Right atrium auricular region (tissue), 2 donors: ENCODE measurements at regions not wholly inside any gene's neighbourhood (a gene's known extent, or its start where the extent isn't known, plus 50 kb on each side); places are given as distances from the start of the nearest gene placed in this dataset.

Experiments used
- DNase-seq: peaks from one replicate; pipeline ENCODE4 v3.0.0-alpha.2; 2019; ENCODE audit warnings: low spot score
- H3K27ac ChIP-seq, 2 donors: fragments of 200-600 bp; sonication (generic); 1 replicate in 1 of 2; 2 replicates in 1 of 2; pipeline ENCODE4 v1.5.1; 2016 to 2019
- H3K27me3 ChIP-seq, 2 donors: fragments of 200-600 bp; sonication (generic); one replicate each; pipeline versions ENCODE4 v1.5.1 to v1.6.0; 2017 to 2019
- H3K36me3 ChIP-seq: fragments of 200-600 bp; sonication (generic); one replicate; pipeline ENCODE4 v1.5.1; 2016
- H3K4me1 ChIP-seq, 2 donors: fragments of 200-600 bp; sonication (generic); one replicate each; pipeline versions ENCODE4 v1.5.1 to v1.6.0; 2017 to 2019
- H3K4me3 ChIP-seq, 2 donors: fragments of 200-600 bp; sonication (generic); 1 replicate in 1 of 2; 2 replicates in 1 of 2; pipeline ENCODE4 v1.5.1; 2017 to 2019; ENCODE audit warnings: mild to moderate bottlenecking in 1 of 2, moderate library complexity in 1 of 2
- H3K9me3 ChIP-seq, 2 donors: fragments of 200-600 bp; sonication (generic); one replicate each; pipeline ENCODE4 v1.5.1; 2019
- CTCF ChIP-seq, 2 donors: fragments of 200-600 bp; sonication (generic); IDR thresholded peaks; one replicate each; pipeline ENCODE4 v1.5.1; 2019; ENCODE audit warnings: antibody characterized with exemption in 2 of 2

GRCh38 chr1:38741341-38741740, 118.2 kb downstream of the RRAGC start:
- Histone ChIP-seq H3K27ac (no peak overlapping the region), H3K4me3 (no peak overlapping the region), H3K9me3 (no peaks in the 10 kb centered on the region), H3K36me3 (no peaks in the 10 kb centered on the region), H3K27me3 (no peaks in the 10 kb centered on the region), H3K4me1 (no peaks in the 10 kb centered on the region)
- DNase-seq = no peak
- TF ChIP-seq CTCF (IDR thresholded peaks at IDR 0.05) = no peak

GRCh38 chr1:38740487-38740886, 119.1 kb downstream of the RRAGC start:
- no peak overlapping the region for H3K27ac ChIP-seq
- TF ChIP-seq CTCF (IDR thresholded peaks at IDR 0.05) = no peak
- no peak for DNase-seq
- H3K4me3 ChIP-seq = no peak overlapping the region
- no peaks in the 10 kb centered on the region for H3K9me3 ChIP-seq
- no peaks in the 10 kb centered on the region for H3K36me3 ChIP-seq
- H3K4me1 ChIP-seq = no peaks in the 10 kb centered on the region
- no peaks in the 10 kb centered on the region for H3K27me3 ChIP-seq

- no peaks in the 10 kb centered on the region for H3K9me3 ChIP-seq
- no peak overlapping the region for H3K4me3 ChIP-seq
- no peak for TF ChIP-seq CTCF (IDR thresholded peaks at IDR 0.05)
- H3K36me3 ChIP-seq = no peaks in the 10 kb centered on the region
- no peak overlapping the region for H3K27ac ChIP-seq
- H3K4me1 ChIP-seq = no peaks in the 10 kb centered on the region
- H3K27me3 ChIP-seq = no peaks in the 10 kb centered on the region
- no peak for DNase-seq
Observed at GRCh38 chr1:38738207-38738606, 121.4 kb downstream of the RRAGC start.

- Histone ChIP-seq H3K27ac (no peak overlapping the region), H3K4me3 (no peak overlapping the region), H3K9me3 (no peaks in the 10 kb centered on the region), H3K27me3 (no peaks in the 10 kb centered on the region), H3K36me3 (no peaks in the 10 kb centered on the region), H3K4me1 (no peaks in the 10 kb centered on the region)
- no peak for TF ChIP-seq CTCF (IDR thresholded peaks at IDR 0.05)
- DNase-seq = no peak
Observed at GRCh38 chr1:38736399-38736798, 123.2 kb downstream of the RRAGC start.

GRCh38 chr1:38735651-38736161, 123.9 kb downstream of the RRAGC start:
- H3K4me3 ChIP-seq = no peak overlapping the region
- no peak overlapping the region for H3K27ac ChIP-seq
- TF ChIP-seq CTCF (IDR thresholded peaks at IDR 0.05) = no peak
- no peaks in the 10 kb centered on the region for H3K27me3 ChIP-seq
- no peaks in the 10 kb centered on the region for H3K9me3 ChIP-seq
- no peaks in the 10 kb centered on the region for H3K36me3 ChIP-seq
- H3K4me1 ChIP-seq = no peaks in the 10 kb centered on the region
- DNase-seq = no peak

GRCh38 chr1:38733761-38734160, 125.8 kb downstream of the RRAGC start:
- Histone ChIP-seq H3K9me3 (no peaks in the 10 kb centered on the region), H3K27me3 (no peaks in the 10 kb centered on the region), H3K27ac (no peak overlapping the region), H3K4me1 (peaks cover 0 to 5% of the 10 kb centered on the region in 2 donors), H3K4me3 (no peak overlapping the region), H3K36me3 (no peaks in the 10 kb centered on the region)
- TF ChIP-seq CTCF (IDR thresholded peaks at IDR 0.05) = no peak
- no peak for DNase-seq
